ENCODE measurements at regions not wholly inside any gene's neighbourhood (a gene's known extent, or its start where the extent isn't known, plus 50 kb on each side); places are given as distances from the start of the nearest gene placed in this dataset.

GRCh38 chr14:65304239-65304638, 108.3 kb upstream of the FUT8 start:
- intact Hi-C loops (cut with micrococcal nuclease): loop anchor here (5.0 kb wide), 2 partner anchors 33 to 108 kb away; partner anchors contain the start of gene FUT8

GRCh38 chr14:65304963-65305362, 107.6 kb upstream of the FUT8 start:
- intact Hi-C loops (cut with micrococcal nuclease): loop anchor here (5.0 kb wide), 2 partner anchors 32 to 107 kb away; partner anchors contain the start of gene FUT8

GRCh38 chr14:65308536-65308935, 104.0 kb upstream of the FUT8 start:
- intact Hi-C loops (cut with micrococcal nuclease): no loop called here

- intact Hi-C loops (cut with micrococcal nuclease): no loop called here
Measured at GRCh38 chr14:65310568-65310967, 102.0 kb upstream of the FUT8 start.

GRCh38 chr14:65312859-65313258, 99.7 kb upstream of the FUT8 start:
- intact Hi-C loops (cut with micrococcal nuclease): no loop called here

GRCh38 chr14:65318636-65319506, 93.7 kb upstream of the FUT8 start:
- intact Hi-C loops (cut with micrococcal nuclease): no loop called here

GRCh38 chr14:65320661-65321308, 91.7 kb upstream of the FUT8 start:
- intact Hi-C loops (cut with micrococcal nuclease): loop anchor here (2.0 kb wide), 1 partner anchor 16 kb away; no protein-coding TSS in a partner anchor

- intact Hi-C loops (cut with micrococcal nuclease): loop anchor here (2.0 kb wide), 1 partner anchor 15 kb away; no protein-coding TSS in a partner anchor
Measured at GRCh38 chr14:65321370-65321875, 91.1 kb upstream of the FUT8 start.

GRCh38 chr14:65329481-65329880, 83.0 kb upstream of the FUT8 start:
- intact Hi-C loops (cut with micrococcal nuclease): no loop called here

GRCh38 chr14:65329911-65330310, 82.6 kb upstream of the FUT8 start:
- intact Hi-C loops (cut with micrococcal nuclease): no loop called here

GRCh38 chr14:65330416-65330815, 82.1 kb upstream of the FUT8 start:
- intact Hi-C loops (cut with micrococcal nuclease): no loop called here

GRCh38 chr14:65331652-65332051, 80.9 kb upstream of the FUT8 start:
- intact Hi-C loops (cut with micrococcal nuclease): no loop called here

GRCh38 chr14:65332141-65332871, 80.2 kb upstream of the FUT8 start:
- intact Hi-C loops (cut with micrococcal nuclease): no loop called here

GRCh38 chr14:65333943-65334687, 78.4 kb upstream of the FUT8 start:
- intact Hi-C loops (cut with micrococcal nuclease): no loop called here

GRCh38 chr14:65334765-65335410, 77.6 kb upstream of the FUT8 start:
- intact Hi-C loops (cut with micrococcal nuclease): loop anchor here (5.0 kb wide), 2 partner anchors 33 to 48 kb away; no protein-coding TSS in a partner anchor

GRCh38 chr14:65335411-65335947, 77.1 kb upstream of the FUT8 start:
- intact Hi-C loops (cut with micrococcal nuclease): loop anchor here (5.0 kb wide), 2 partner anchors 33 to 48 kb away; no protein-coding TSS in a partner anchor

GRCh38 chr14:65336191-65336591, 76.3 kb upstream of the FUT8 start:
- intact Hi-C loops (cut with micrococcal nuclease): loop anchor here (2.0 to 5.0 kb wide), 4 partner anchors 15 to 77 kb away; partner anchors contain the start of gene FUT8

- intact Hi-C loops (cut with micrococcal nuclease): loop anchor here (5.0 kb wide), 2 partner anchors 38 to 53 kb away; no protein-coding TSS in a partner anchor
Measured at GRCh38 chr14:65339866-65340265, 72.7 kb upstream of the FUT8 start.

- intact Hi-C loops (cut with micrococcal nuclease): no loop called here
Measured at GRCh38 chr14:65344011-65344410, 68.5 kb upstream of the FUT8 start.

- intact Hi-C loops (cut with micrococcal nuclease): no loop called here
Measured at GRCh38 chr14:65345266-65345665, 67.3 kb upstream of the FUT8 start.
